GM18511 (cell line): ENCODE measurements at regions not wholly inside any gene's neighbourhood (a gene's known extent, or its start where the extent isn't known, plus 50 kb on each side); places are given as distances from the start of the nearest gene placed in this dataset.

Source experiments
- ATAC-seq: cut with Tn5 transposase; IDR thresholded peaks from one replicate; pipeline ENCODE4 v1.9.1; 2021; ENCODE audit warnings: mild to moderate bottlenecking, moderate library complexity; ENCODE audit not compliant: unreplicated experiment

- ATAC-seq, result no peak
These were observed 128.1 kb downstream of the TEX29 start for GRCh38 chr13:111448504-111448903.

GRCh38 chr13:111449041-111449440, 128.6 kb downstream of the TEX29 start:
- no peak for ATAC-seq

- no peak for ATAC-seq
These were observed 131.0 kb downstream of the TEX29 start for GRCh38 chr13:111451402-111451801.

GRCh38 chr13:111456452-111457230, 136.2 kb downstream of the TEX29 start:
- no peak for ATAC-seq

- ATAC-seq, result no peak
These were observed 137.6 kb downstream of the TEX29 start for GRCh38 chr13:111458001-111458531.

- no peak for ATAC-seq
These were observed 138.3 kb downstream of the TEX29 start for GRCh38 chr13:111458739-111459138.

- ATAC-seq, result no peak
These were observed 139.5 kb downstream of the TEX29 start for GRCh38 chr13:111459803-111460547.

- ATAC-seq, result no peak
These were observed 140.4 kb downstream of the TEX29 start for GRCh38 chr13:111460548-111461444.

GRCh38 chr13:111461445-111462149, 141.2 kb downstream of the TEX29 start:
- ATAC-seq, result no peak

- no peak for ATAC-seq
These were observed 141.9 kb downstream of the TEX29 start for GRCh38 chr13:111462221-111462764.

- ATAC-seq, result no peak
These were observed 142.5 kb downstream of the TEX29 start for GRCh38 chr13:111462944-111463343.

- no peak for ATAC-seq
These were observed 146.9 kb downstream of the TEX29 start for GRCh38 chr13:111467111-111467890.

GRCh38 chr13:111468037-111468959, 147.9 kb downstream of the TEX29 start:
- ATAC-seq, result no peak

- no peak for ATAC-seq
These were observed 149.0 kb downstream of the TEX29 start for GRCh38 chr13:111469450-111469849.

- no peak for ATAC-seq
These were observed 149.6 kb downstream of the TEX29 start for GRCh38 chr13:111469916-111470506.

- ATAC-seq, result no peak
These were observed 150.5 kb downstream of the TEX29 start for GRCh38 chr13:111470933-111471332.

- ATAC-seq, result no peak
These were observed 151.6 kb downstream of the TEX29 start for GRCh38 chr13:111472083-111472482.
